ENCODE measurements at regions not wholly inside any gene's neighbourhood (a gene's known extent, or its start where the extent isn't known, plus 50 kb on each side); places are given as distances from the start of the nearest gene placed in this dataset.

GRCh38 chr5:179422908-179423481, 77.7 kb upstream of the ADAMTS2 start:
- TF ChIP-seq, protein P1, sequence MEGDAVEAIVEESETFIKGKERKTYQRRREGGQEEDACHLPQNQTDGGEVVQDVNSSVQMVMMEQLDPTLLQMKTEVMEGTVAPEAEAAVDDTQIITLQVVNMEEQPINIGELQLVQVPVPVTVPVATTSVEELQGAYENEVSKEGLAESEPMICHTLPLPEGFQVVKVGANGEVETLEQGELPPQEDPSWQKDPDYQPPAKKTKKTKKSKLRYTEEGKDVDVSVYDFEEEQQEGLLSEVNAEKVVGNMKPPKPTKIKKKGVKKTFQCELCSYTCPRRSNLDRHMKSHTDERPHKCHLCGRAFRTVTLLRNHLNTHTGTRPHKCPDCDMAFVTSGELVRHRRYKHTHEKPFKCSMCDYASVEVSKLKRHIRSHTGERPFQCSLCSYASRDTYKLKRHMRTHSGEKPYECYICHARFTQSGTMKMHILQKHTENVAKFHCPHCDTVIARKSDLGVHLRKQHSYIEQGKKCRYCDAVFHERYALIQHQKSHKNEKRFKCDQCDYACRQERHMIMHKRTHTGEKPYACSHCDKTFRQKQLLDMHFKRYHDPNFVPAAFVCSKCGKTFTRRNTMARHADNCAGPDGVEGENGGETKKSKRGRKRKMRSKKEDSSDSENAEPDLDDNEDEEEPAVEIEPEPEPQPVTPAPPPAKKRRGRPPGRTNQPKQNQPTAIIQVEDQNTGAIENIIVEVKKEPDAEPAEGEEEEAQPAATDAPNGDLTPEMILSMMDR (conservative IDR thresholded peaks at IDR 0.05) = no peak
- TF ChIP-seq EZH2 (IDR thresholded peaks at IDR 0.05; ENCODE audit: low read depth) = no peak
- no peaks in the 10 kb centered on the region for H3F3A ChIP-seq (ENCODE audit: insufficient read depth, low read depth)
- DNase-seq = no peak
- no peak overlapping the region for H3K4me2 ChIP-seq
- no peaks in the 10 kb centered on the region for H3K9me3 ChIP-seq (ENCODE audit: insufficient read depth, low read depth)
- no peaks in the 10 kb centered on the region for H3K4me1 ChIP-seq (replicated peaks; ENCODE audit: insufficient read depth)
- POLR2A ChIA-PET (ENCODE audit: unreplicated experiment) = no interaction called here
- intact Hi-C loops (cut with micrococcal nuclease; ENCODE audit: unreplicated experiment) = no loop called here
- H3K9me2 ChIP-seq (ENCODE audit: insufficient read depth) = no peaks in the 10 kb centered on the region
- H3K79me2 ChIP-seq (ENCODE audit: low read depth) = no peaks in the 10 kb centered on the region
- no peaks in the 10 kb centered on the region for H3K36me3 ChIP-seq (ENCODE audit: low read depth)
- no peak overlapping the region for H3K27ac ChIP-seq
- CTCF ChIA-PET = interaction anchor here (0.6 kb wide), 1 partner anchor 210 kb away, joined by 5 read pairs; no protein-coding TSS in a partner anchor
- BruUV-seq (replicated peaks) = no TSS peak
- no peak overlapping the region for H3K4me3 ChIP-seq
- peaks cover 95% of the 10 kb centered on the region for H3K27me3 ChIP-seq (ENCODE audit: insufficient read depth, low read depth)
- H4K20me1 ChIP-seq (ENCODE audit: insufficient read depth) = no peaks in the 10 kb centered on the region
- H2AFZ ChIP-seq = no peak overlapping the region

GRCh38 chr5:179422213-179422855, 77.1 kb upstream of the ADAMTS2 start:
- CTCF ChIA-PET = no interaction called here

GRCh38 chr5:179421144-179421901, 76.1 kb upstream of the ADAMTS2 start:
- Histone ChIP-seq H3K79me2 (ENCODE audit: low read depth) (no peaks in the 10 kb centered on the region), H3K27ac (no peak overlapping the region), H3K36me3 (ENCODE audit: low read depth) (no peaks in the 10 kb centered on the region), H3K9me2 (ENCODE audit: insufficient read depth) (no peaks in the 10 kb centered on the region), H3K4me3 (no peak overlapping the region), H2AFZ (no peak overlapping the region), H3K9me3 (ENCODE audit: insufficient read depth, low read depth) (no peaks in the 10 kb centered on the region), H3F3A (ENCODE audit: insufficient read depth, low read depth) (no peaks in the 10 kb centered on the region), H3K27me3 (ENCODE audit: insufficient read depth, low read depth) (peaks cover 95% of the 10 kb centered on the region), H4K20me1 (ENCODE audit: insufficient read depth) (no peaks in the 10 kb centered on the region), H3K4me1 (replicated peaks; ENCODE audit: insufficient read depth) (no peaks in the 10 kb centered on the region), H3K4me2 (no peak overlapping the region)
- no peak for DNase-seq
- CTCF ChIA-PET = no interaction called here
- TF ChIP-seq, protein P1 (conservative IDR thresholded peaks at IDR 0.05) = no peak
- no peak for TF ChIP-seq EZH2 (IDR thresholded peaks at IDR 0.05; ENCODE audit: low read depth)
- no TSS peak for BruUV-seq (replicated peaks)
- intact Hi-C loops (cut with micrococcal nuclease; ENCODE audit: unreplicated experiment) = no loop called here
- POLR2A ChIA-PET (ENCODE audit: unreplicated experiment) = no interaction called here

More at GRCh38 chr5:179422213-179422855, 77.1 kb upstream of the ADAMTS2 start:
- H2AFZ ChIP-seq = no peak overlapping the region
- no peaks in the 10 kb centered on the region for H3K36me3 ChIP-seq (ENCODE audit: low read depth)
- H3K4me3 ChIP-seq = no peak overlapping the region
- H3K4me1 ChIP-seq (replicated peaks; ENCODE audit: insufficient read depth) = no peaks in the 10 kb centered on the region
- intact Hi-C loops (cut with micrococcal nuclease; ENCODE audit: unreplicated experiment) = no loop called here
- POLR2A ChIA-PET (ENCODE audit: unreplicated experiment) = no interaction called here
- H3K4me2 ChIP-seq = no peak overlapping the region
- no peaks in the 10 kb centered on the region for H3K79me2 ChIP-seq (ENCODE audit: low read depth)
- H3K27ac ChIP-seq = no peak overlapping the region
- no peaks in the 10 kb centered on the region for H4K20me1 ChIP-seq (ENCODE audit: insufficient read depth)
- H3K9me3 ChIP-seq (ENCODE audit: insufficient read depth, low read depth) = no peaks in the 10 kb centered on the region
- H3K27me3 ChIP-seq (ENCODE audit: insufficient read depth, low read depth) = peaks cover 95% of the 10 kb centered on the region
- H3F3A ChIP-seq (ENCODE audit: insufficient read depth, low read depth) = no peaks in the 10 kb centered on the region
- no peak for TF ChIP-seq EZH2 (IDR thresholded peaks at IDR 0.05; ENCODE audit: low read depth)
- TF ChIP-seq, protein P1 (conservative IDR thresholded peaks at IDR 0.05) = no peak
- no peaks in the 10 kb centered on the region for H3K9me2 ChIP-seq (ENCODE audit: insufficient read depth)
- no peak for DNase-seq
- no TSS peak for BruUV-seq (replicated peaks)
